SK-N-SH (cell line): ENCODE measurements at regions not wholly inside any gene's neighbourhood (a gene's known extent, or its start where the extent isn't known, plus 50 kb on each side); places are given as distances from the start of the nearest gene placed in this dataset.

Experiments
- CTCF ChIP-seq: fragments of 200-600 bp; sonication (generic); IDR thresholded peaks from 2 replicates; pipeline ENCODE4 v1.6.1; 2017; ENCODE audit warnings: antibody characterized with exemption, mild to moderate bottlenecking, moderate library complexity
- ELF1 ChIP-seq: IDR thresholded peaks from 2 replicates; pipeline ENCODE4 v1.4.0; 2012
- EP300 ChIP-seq, 2 experiments: IDR thresholded peaks; 2 replicates each; pipeline versions ENCODE4 v1.4.0 to v1.6.1; 2012; ENCODE audit warnings: borderline replicate concordance in 1 of 2, low read depth in 1 of 2, low read length in 1 of 2
- GABPA ChIP-seq: IDR thresholded peaks from 2 replicates; pipeline ENCODE4 v1.4.0; 2012; ENCODE audit warnings: low read depth, mild to moderate bottlenecking
- JUND ChIP-seq: IDR thresholded peaks from 2 replicates; pipeline ENCODE4 v1.4.0; 2012
- NFIC ChIP-seq: IDR thresholded peaks from 2 replicates; pipeline ENCODE4 v1.4.0; 2012; ENCODE audit warnings: borderline replicate concordance
- NRF1 ChIP-seq: IDR thresholded peaks from 2 replicates; pipeline ENCODE4 v1.6.1; 2012; ENCODE audit warnings: low read depth, mild to moderate bottlenecking, low read length
- POLR2AphosphoS5 ChIP-seq: IDR thresholded peaks from 2 replicates; pipeline ENCODE4 v1.6.1; 2012; ENCODE audit warnings: low read depth, low read length
- RCOR1 ChIP-seq: fragments of 150-350 bp; IDR thresholded peaks from 2 replicates; pipeline ENCODE4 v1.6.1; 2017; ENCODE audit warnings: antibody characterized with exemption, low read length
- RXRA ChIP-seq: IDR thresholded peaks from 2 replicates; pipeline ENCODE4 v1.4.0; 2012; ENCODE audit warnings: low read depth, mild to moderate bottlenecking, borderline replicate concordance
- TAF1 ChIP-seq: IDR thresholded peaks from 2 replicates; pipeline ENCODE4 v1.6.1; 2012; ENCODE audit warnings: low read depth, mild to moderate bottlenecking, low read length, moderate library complexity, borderline replicate concordance
- TF ChIP-seq, protein P1 (sequence below): IDR thresholded peaks from 2 replicates; pipeline ENCODE4 v1.4.0; 2012; ENCODE audit warnings: low read depth, borderline replicate concordance
- TF ChIP-seq, protein P2 (sequence below): IDR thresholded peaks from 2 replicates; pipeline ENCODE4 v1.4.0; 2012; ENCODE audit warnings: low read depth, borderline replicate concordance
- TF ChIP-seq, protein P3 (sequence below): fragments of 150-350 bp; IDR thresholded peaks from 2 replicates; pipeline ENCODE4 v1.6.1; 2016; ENCODE audit warnings: mild to moderate bottlenecking, low read depth, low read length

GRCh38 chr1:198400063-198400462, 140.4 kb downstream of the ATP6V1G3 start:
- TF ChIP-seq NRF1 (no peak), CTCF (no peak), TAF1 (no peak), ELF1 (no peak), GABPA (no peak), JUND (no peak), EP300 (IDR thresholded peaks at IDR 0.05; ENCODE audit: borderline replicate concordance in 1 of 2, low read depth in 1 of 2, low read length in 1 of 2) (no peak), NFIC (no peak), RCOR1 (no peak), RXRA (no peak), POLR2AphosphoS5 (no peak)
- TF ChIP-seq, protein P1, sequence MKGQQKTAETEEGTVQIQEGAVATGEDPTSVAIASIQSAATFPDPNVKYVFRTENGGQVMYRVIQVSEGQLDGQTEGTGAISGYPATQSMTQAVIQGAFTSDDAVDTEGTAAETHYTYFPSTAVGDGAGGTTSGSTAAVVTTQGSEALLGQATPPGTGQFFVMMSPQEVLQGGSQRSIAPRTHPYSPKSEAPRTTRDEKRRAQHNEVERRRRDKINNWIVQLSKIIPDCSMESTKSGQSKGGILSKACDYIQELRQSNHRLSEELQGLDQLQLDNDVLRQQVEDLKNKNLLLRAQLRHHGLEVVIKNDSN, result no peak
- TF ChIP-seq, protein P2, sequence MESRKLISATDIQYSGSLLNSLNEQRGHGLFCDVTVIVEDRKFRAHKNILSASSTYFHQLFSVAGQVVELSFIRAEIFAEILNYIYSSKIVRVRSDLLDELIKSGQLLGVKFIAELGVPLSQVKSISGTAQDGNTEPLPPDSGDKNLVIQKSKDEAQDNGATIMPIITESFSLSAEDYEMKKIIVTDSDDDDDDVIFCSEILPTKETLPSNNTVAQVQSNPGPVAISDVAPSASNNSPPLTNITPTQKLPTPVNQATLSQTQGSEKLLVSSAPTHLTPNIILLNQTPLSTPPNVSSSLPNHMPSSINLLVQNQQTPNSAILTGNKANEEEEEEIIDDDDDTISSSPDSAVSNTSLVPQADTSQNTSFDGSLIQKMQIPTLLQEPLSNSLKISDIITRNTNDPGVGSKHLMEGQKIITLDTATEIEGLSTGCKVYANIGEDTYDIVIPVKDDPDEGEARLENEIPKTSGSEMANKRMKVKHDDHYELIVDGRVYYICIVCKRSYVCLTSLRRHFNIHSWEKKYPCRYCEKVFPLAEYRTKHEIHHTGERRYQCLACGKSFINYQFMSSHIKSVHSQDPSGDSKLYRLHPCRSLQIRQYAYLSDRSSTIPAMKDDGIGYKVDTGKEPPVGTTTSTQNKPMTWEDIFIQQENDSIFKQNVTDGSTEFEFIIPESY, result no peak
- TF ChIP-seq, protein P3, sequence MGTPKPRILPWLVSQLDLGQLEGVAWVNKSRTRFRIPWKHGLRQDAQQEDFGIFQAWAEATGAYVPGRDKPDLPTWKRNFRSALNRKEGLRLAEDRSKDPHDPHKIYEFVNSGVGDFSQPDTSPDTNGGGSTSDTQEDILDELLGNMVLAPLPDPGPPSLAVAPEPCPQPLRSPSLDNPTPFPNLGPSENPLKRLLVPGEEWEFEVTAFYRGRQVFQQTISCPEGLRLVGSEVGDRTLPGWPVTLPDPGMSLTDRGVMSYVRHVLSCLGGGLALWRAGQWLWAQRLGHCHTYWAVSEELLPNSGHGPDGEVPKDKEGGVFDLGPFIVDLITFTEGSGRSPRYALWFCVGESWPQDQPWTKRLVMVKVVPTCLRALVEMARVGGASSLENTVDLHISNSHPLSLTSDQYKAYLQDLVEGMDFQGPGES, result no peak
